DOHH2 (cell line): ENCODE measurements at regions not wholly inside any gene's neighbourhood (a gene's known extent, or its start where the extent isn't known, plus 50 kb on each side); places are given as distances from the start of the nearest gene placed in this dataset.

Experiments
- H3F3A ChIP-seq: fragments of 200-600 bp; sonication (generic), shearing (Covaris generic); 2 replicates; pipeline ENCODE4 v1.6.0; 2016; ENCODE audit warnings: antibody characterized with exemption, mild to moderate bottlenecking; ENCODE audit not compliant: control insufficient read depth, insufficient read depth
- H3K27ac ChIP-seq: fragments of 200-600 bp; sonication (generic); 2 replicates; pipeline ENCODE4 v1.5.1; 2014; ENCODE audit warnings: low read depth, mild to moderate bottlenecking, low read length, moderate library complexity
- H3K27me3 ChIP-seq: fragments of 200-600 bp; sonication (generic); 2 replicates; pipeline ENCODE4 v1.6.1; 2014; ENCODE audit warnings: mild to moderate bottlenecking, low read length, mixed read lengths; ENCODE audit not compliant: control insufficient read depth
- H3K36me3 ChIP-seq: fragments of 200-600 bp; sonication (generic); 2 replicates; pipeline ENCODE4 v1.6.1; 2014; ENCODE audit warnings: mild to moderate bottlenecking, low read length, moderate library complexity, mixed read lengths; ENCODE audit not compliant: control insufficient read depth
- H3K4me1 ChIP-seq: fragments of 200-600 bp; sonication (generic); 2 replicates; pipeline ENCODE4 v1.6.1; 2014; ENCODE audit warnings: mild to moderate bottlenecking, low read length, mixed read lengths; ENCODE audit not compliant: control insufficient read depth
- H3K4me2 ChIP-seq: fragments of 200-600 bp; sonication (generic); 2 replicates; pipeline ENCODE4 v1.6.0; 2014; ENCODE audit warnings: mild to moderate bottlenecking, low read length, moderate library complexity
- H3K4me3 ChIP-seq: fragments of 200-600 bp; sonication (generic); 2 replicates; pipeline ENCODE4 v1.5.1; 2014; ENCODE audit warnings: mild to moderate bottlenecking, low read length, mixed read lengths
- H3K79me2 ChIP-seq: fragments of 200-600 bp; sonication (generic); 2 replicates; pipeline ENCODE4 v1.6.1; 2014; ENCODE audit warnings: mild to moderate bottlenecking, low read length, mixed read lengths; ENCODE audit not compliant: control insufficient read depth
- H3K9me2 ChIP-seq: fragments of 200-600 bp; sonication (generic); replicated peaks from 2 replicates; pipeline ENCODE4 v1.6.1; 2014; ENCODE audit warnings: mild to moderate bottlenecking, low read length, mixed read lengths; ENCODE audit not compliant: control insufficient read depth
- H3K9me3 ChIP-seq: fragments of 200-600 bp; sonication (generic); 2 replicates; pipeline ENCODE4 v1.6.1; 2014; ENCODE audit warnings: antibody characterized with exemption, low read length, mixed read lengths; ENCODE audit not compliant: control insufficient read depth, insufficient read depth
- H4K20me1 ChIP-seq: fragments of 200-600 bp; sonication (generic); 2 replicates; pipeline ENCODE4 v1.6.0; 2014; ENCODE audit warnings: low read depth, mild to moderate bottlenecking, antibody characterized with exemption, low read length, moderate library complexity; ENCODE audit not compliant: control insufficient read depth, insufficient read depth
- CTCF ChIP-seq: fragments of 200-600 bp; sonication (generic); IDR thresholded peaks from one replicate; pipeline ENCODE4 v1.5.1; 2014; ENCODE audit warnings: antibody characterized with exemption, mild to moderate bottlenecking, low read depth, low read length; ENCODE audit not compliant: poor library complexity, severe bottlenecking
- EZH2phosphoT487 ChIP-seq: fragments of 200-600 bp; sonication (generic); IDR thresholded peaks from 2 replicates; pipeline ENCODE4 v1.6.1; 2017; ENCODE audit warnings: borderline replicate concordance, mild to moderate bottlenecking, antibody characterized with exemption, low read length, moderate library complexity, mixed read lengths

- Histone ChIP-seq H3K36me3 (no peaks in the 10 kb centered on the region), H3K4me3 (no peak overlapping the region), H3K4me1 (no peaks in the 10 kb centered on the region), H3K9me3 (no peaks in the 10 kb centered on the region; the same call in 1 of the 2 replicates), H4K20me1 (no peaks in the 10 kb centered on the region), H3K4me2 (no peak overlapping the region), H3F3A (no peaks in the 10 kb centered on the region), H3K9me2 (no peaks in the 10 kb centered on the region), H3K27ac (no peak overlapping the region), H3K27me3 (no peaks in the 10 kb centered on the region), H3K79me2 (no peaks in the 10 kb centered on the region)
- TF ChIP-seq CTCF, result no peak
- no peak for TF ChIP-seq EZH2phosphoT487
These were observed 407.5 kb upstream of the NECTIN3 start for GRCh38 chr3:110664148-110664547.

- H3K79me2 ChIP-seq, result no peaks in the 10 kb centered on the region
- no peak for TF ChIP-seq CTCF
- no peak for TF ChIP-seq EZH2phosphoT487
- no peak overlapping the region for H3K4me3 ChIP-seq
- no peaks in the 10 kb centered on the region for H3K4me1 ChIP-seq
- H3K9me3 ChIP-seq, result no peaks in the 10 kb centered on the region; the same call in 1 of the 2 replicates
- no peaks in the 10 kb centered on the region for H3F3A ChIP-seq
- H3K36me3 ChIP-seq, result no peaks in the 10 kb centered on the region
- no peak overlapping the region for H3K27ac ChIP-seq
- H3K27me3 ChIP-seq, result no peaks in the 10 kb centered on the region
- no peaks in the 10 kb centered on the region for H3K9me2 ChIP-seq
- H4K20me1 ChIP-seq, result no peaks in the 10 kb centered on the region
- H3K4me2 ChIP-seq, result no peak overlapping the region
These were observed 405.1 kb upstream of the NECTIN3 start for GRCh38 chr3:110666495-110666894.

DNA sequence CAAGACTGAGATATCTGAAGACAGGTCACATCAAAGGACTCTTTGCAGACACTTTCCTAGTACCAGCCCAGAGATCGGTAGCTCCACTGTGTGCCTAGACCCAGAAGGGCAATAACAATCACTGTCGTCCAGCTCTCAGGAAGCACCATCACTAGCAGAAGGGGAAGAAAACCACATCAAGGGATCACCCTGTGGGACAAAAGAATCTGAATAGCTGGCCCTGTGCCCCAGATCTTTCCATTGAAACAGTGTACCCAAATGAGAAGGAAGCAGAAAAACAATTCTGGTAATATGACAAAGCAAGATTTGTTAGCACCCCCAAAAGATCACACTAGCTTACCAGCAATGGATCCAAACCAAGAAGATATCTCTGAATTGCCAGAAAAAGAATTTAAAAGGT lies 404.4 kb upstream of the NECTIN3 start:
- H3K9me2 ChIP-seq, result no peaks in the 10 kb centered on the region
- H4K20me1 ChIP-seq, result no peaks in the 10 kb centered on the region
- no peaks in the 10 kb centered on the region for H3F3A ChIP-seq
- H3K4me2 ChIP-seq, result no peak overlapping the region
- no peaks in the 10 kb centered on the region; the same call in 1 of the 2 replicates for H3K9me3 ChIP-seq
- no peaks in the 10 kb centered on the region for H3K36me3 ChIP-seq
- no peaks in the 10 kb centered on the region for H3K4me1 ChIP-seq
- no peak for TF ChIP-seq CTCF
- no peak for TF ChIP-seq EZH2phosphoT487
- no peaks in the 10 kb centered on the region for H3K27me3 ChIP-seq
- H3K79me2 ChIP-seq, result no peaks in the 10 kb centered on the region
- H3K27ac ChIP-seq, result no peak overlapping the region
- H3K4me3 ChIP-seq, result no peak overlapping the region

- Histone ChIP-seq H3K27ac (no peak overlapping the region), H3K27me3 (no peaks in the 10 kb centered on the region), H3K9me3 (no peaks in the 10 kb centered on the region; the same call in 1 of the 2 replicates), H3K4me3 (no peak overlapping the region), H4K20me1 (no peaks in the 10 kb centered on the region), H3K79me2 (no peaks in the 10 kb centered on the region), H3K36me3 (no peaks in the 10 kb centered on the region), H3F3A (no peaks in the 10 kb centered on the region), H3K4me1 (no peaks in the 10 kb centered on the region), H3K4me2 (no peak overlapping the region), H3K9me2 (no peaks in the 10 kb centered on the region)
- no peak for TF ChIP-seq EZH2phosphoT487
- TF ChIP-seq CTCF, result no peak
These were observed 401.2 kb upstream of the NECTIN3 start for GRCh38 chr3:110670407-110670806.
